H9 (cell line): ENCODE measurements at regions not wholly inside any gene's neighbourhood (a gene's known extent, or its start where the extent isn't known, plus 50 kb on each side); places are given as distances from the start of the nearest gene placed in this dataset.

Experiments used
- DNase-seq: peaks from one replicate; pipeline ENCODE4 v3.0.0-alpha.2; 2017
- H2AFZ ChIP-seq: one replicate; pipeline ENCODE4 v1.6.1; 2013; ENCODE audit warnings: mild to moderate bottlenecking, low read length, control low read depth, moderate library complexity
- H2AK5ac ChIP-seq: 2 replicates; pipeline ENCODE4 v1.6.1; 2013; ENCODE audit warnings: low read length, control low read depth, mixed read lengths; ENCODE audit not compliant: insufficient read length
- H2BK120ac ChIP-seq: one replicate; pipeline ENCODE4 v1.6.1; 2013; ENCODE audit warnings: low read depth, mild to moderate bottlenecking, low read length, control low read depth, inconsistent platforms; ENCODE audit not compliant: poor library complexity, severe bottlenecking
- H2BK12ac ChIP-seq: 2 replicates; pipeline ENCODE4 v1.6.1; 2013; ENCODE audit warnings: low read length, control low read depth, mixed read lengths, low read depth; ENCODE audit not compliant: insufficient read length
- H2BK15ac ChIP-seq: 2 replicates; pipeline ENCODE4 v1.6.1; 2013; ENCODE audit warnings: low read depth, low read length, control low read depth
- H2BK20ac ChIP-seq: one replicate; pipeline ENCODE4 v1.6.1; 2013; ENCODE audit warnings: low read depth, mild to moderate bottlenecking, low read length, control low read depth, inconsistent platforms; ENCODE audit not compliant: poor library complexity, severe bottlenecking
- H2BK5ac ChIP-seq: 2 replicates; pipeline ENCODE4 v1.6.1; 2013; ENCODE audit warnings: low read length, control low read depth, mixed read lengths; ENCODE audit not compliant: insufficient read length
- H3K14ac ChIP-seq: 2 replicates; pipeline ENCODE4 v1.6.1; 2013; ENCODE audit warnings: low read length, control low read depth; ENCODE audit not compliant: insufficient read depth
- H3K18ac ChIP-seq: 2 replicates; pipeline ENCODE4 v1.6.1; 2013; ENCODE audit warnings: low read depth, mild to moderate bottlenecking, mixed read lengths, low read length, control low read depth; ENCODE audit not compliant: insufficient read length
- H3K23ac ChIP-seq: 2 replicates; pipeline ENCODE4 v1.6.1; 2013; ENCODE audit warnings: low read length, control low read depth, mixed read lengths, low read depth; ENCODE audit not compliant: insufficient read length
- H3K23me2 ChIP-seq: 2 replicates; pipeline ENCODE4 v1.6.1; 2013; ENCODE audit warnings: low read depth, mild to moderate bottlenecking, mixed read lengths, low read length, control low read depth; ENCODE audit not compliant: insufficient read length, poor library complexity, severe bottlenecking
- H3K27ac ChIP-seq: 2 replicates; pipeline ENCODE4 v1.5.1; 2013; ENCODE audit warnings: low read length, control low read depth, mixed read lengths, low read depth; ENCODE audit not compliant: insufficient read length
- H3K27me3 ChIP-seq: 2 replicates; pipeline ENCODE4 v1.6.1; 2013; ENCODE audit warnings: low read length, control low read depth, inconsistent platforms; ENCODE audit not compliant: insufficient read depth
- H3K4ac ChIP-seq: 2 replicates; pipeline ENCODE4 v1.6.1; 2013; ENCODE audit warnings: low read depth, mild to moderate bottlenecking, control low read depth, inconsistent platforms, low read length, moderate library complexity
- H3K4me1 ChIP-seq: 2 replicates; pipeline ENCODE4 v1.6.1; 2013; ENCODE audit warnings: low read length, control low read depth, inconsistent platforms; ENCODE audit not compliant: insufficient read depth
- H3K4me2 ChIP-seq: 2 replicates; pipeline ENCODE4 v1.6.1; 2013; ENCODE audit warnings: low read length, control low read depth, mixed read lengths; ENCODE audit not compliant: insufficient read length, insufficient read depth
- H3K56ac ChIP-seq: 2 replicates; pipeline ENCODE4 v1.6.1; 2013; ENCODE audit warnings: low read depth, mild to moderate bottlenecking, mixed read lengths, low read length, control low read depth; ENCODE audit not compliant: insufficient read length
- H3K79me1 ChIP-seq: 2 replicates; pipeline ENCODE4 v1.6.1; 2013; ENCODE audit warnings: low read depth, mild to moderate bottlenecking, moderate library complexity, low read length, control low read depth, inconsistent platforms; ENCODE audit not compliant: insufficient read depth, poor library complexity, severe bottlenecking
- H3K79me2 ChIP-seq: 2 replicates; pipeline ENCODE4 v1.6.1; 2013; ENCODE audit warnings: low read length, control low read depth, inconsistent platforms; ENCODE audit not compliant: insufficient read depth
- H3K9ac ChIP-seq: 2 replicates; pipeline ENCODE4 v1.6.1; 2013; ENCODE audit warnings: low read length, control low read depth, mixed read lengths; ENCODE audit not compliant: insufficient read length; ENCODE audit errors: extremely low read depth
- H3K9me3 ChIP-seq: one replicate; pipeline ENCODE4 v1.6.1; 2013; ENCODE audit warnings: low read depth, low read length, inconsistent platforms; ENCODE audit not compliant: control insufficient read depth
- H3T11ph ChIP-seq: one replicate; pipeline ENCODE4 v1.6.1; 2013; ENCODE audit warnings: mild to moderate bottlenecking, low read length, control low read depth, inconsistent platforms
- H4K20me1 ChIP-seq: one replicate; pipeline ENCODE4 v1.6.1; 2013; ENCODE audit not compliant: control insufficient read depth, insufficient read length, insufficient read depth
- H4K5ac ChIP-seq: 2 replicates; pipeline ENCODE4 v1.6.1; 2013; ENCODE audit warnings: low read depth, mild to moderate bottlenecking, mixed read lengths, low read length, control low read depth; ENCODE audit not compliant: insufficient read length
- H4K8ac ChIP-seq: replicated peaks from 2 replicates; pipeline ENCODE4 v1.6.1; 2013; ENCODE audit warnings: low read length, control low read depth, mixed read lengths, low read depth; ENCODE audit not compliant: insufficient read length
- H4K91ac ChIP-seq: 2 replicates; pipeline ENCODE4 v1.6.1; 2013; ENCODE audit warnings: low read depth, mild to moderate bottlenecking, moderate library complexity, mixed read lengths, low read length, control low read depth; ENCODE audit not compliant: insufficient read length
- H3K27ac Mint-ChIP-seq, 3 experiments: 2 replicates in 2 of 3; 3 replicates in 1 of 3; pipeline ENCODE4 v1.8.0; 2020 to 2021; ENCODE audit warnings: mixed read lengths in 3 of 3, mild to moderate bottlenecking in 1 of 3, moderate library complexity in 1 of 3
- H3K27me3 Mint-ChIP-seq: 2 replicates; pipeline ENCODE4 v1.8.0; 2021; ENCODE audit warnings: low read depth, mild to moderate bottlenecking, moderate library complexity, mixed read lengths
- H3K36me3 Mint-ChIP-seq, 3 experiments: 2 replicates in 2 of 3; 3 replicates in 1 of 3; pipeline ENCODE4 v1.8.0; 2020 to 2021; ENCODE audit warnings: low read depth in 3 of 3, mixed read lengths in 3 of 3; ENCODE audit not compliant: insufficient read depth in 1 of 3
- H3K4me1 Mint-ChIP-seq, 2 experiments: 2 replicates each; pipeline ENCODE4 v1.8.0; 2020; ENCODE audit warnings: mixed read lengths in 2 of 2
- H3K4me3 Mint-ChIP-seq, 2 experiments: 2 replicates in 1 of 2; 3 replicates in 1 of 2; pipeline ENCODE4 v1.8.0; 2020 to 2021; ENCODE audit warnings: mild to moderate bottlenecking in 2 of 2, mixed read lengths in 2 of 2, moderate library complexity in 1 of 2
- H3K9me3 Mint-ChIP-seq, 2 experiments: 2 replicates in 1 of 2; 3 replicates in 1 of 2; pipeline ENCODE4 v1.8.0; 2020; ENCODE audit warnings: mild to moderate bottlenecking in 2 of 2, mixed read lengths in 2 of 2, moderate library complexity in 1 of 2
- CTCF ChIP-seq: fragments of 200-600 bp; sonication (generic); conservative IDR thresholded peaks from 3 replicates; pipeline ENCODE4 v1.8.0; 2021; ENCODE audit warnings: antibody characterized with exemption, mild to moderate bottlenecking
- WGBS: extraction: QIAGEN DNeasy Blood & Tissue Kit; methylation state at CpG from one replicate; pipeline ENCODE4 v1.1.7; 2013; ENCODE audit warnings: missing lambda C conversion rate, low lambda C conversion rate, mixed read lengths; ENCODE audit not compliant: insufficient read length; ENCODE audit errors: extremely low coverage; 5-methylcytosine and 5-hydroxymethylcytosine counted together

GRCh38 chr11:76603202-76603601 lies 67.3 kb downstream of the LRRC32 start:
- Histone ChIP-seq H4K20me1 (no peaks in the 10 kb centered on the region), H2BK12ac (no peak overlapping the region), H3K4me1 (no peaks in the 10 kb centered on the region), H3K9me3 (no peaks in the 10 kb centered on the region), H3K18ac (no peak overlapping the region), H3T11ph (no peak overlapping the region), H2AFZ (no peak overlapping the region), H4K91ac (no peak overlapping the region), H3K4me2 (no peak overlapping the region), H3K79me1 (no peaks in the 10 kb centered on the region), H4K5ac (no peak overlapping the region), H3K27me3 (no peaks in the 10 kb centered on the region), H3K4ac (no peak overlapping the region), H3K27ac (no peak overlapping the region), H3K23me2 (no peaks in the 10 kb centered on the region), H2BK20ac (no peak overlapping the region), H2BK15ac (no peak overlapping the region), H3K14ac (no peak overlapping the region), H2AK5ac (no peak overlapping the region), H3K9ac (no peak overlapping the region), H3K23ac (no peak overlapping the region), H3K56ac (no peak overlapping the region), H4K8ac (no peak overlapping the region), H2BK120ac (no peak overlapping the region), H2BK5ac (no peak overlapping the region), H3K79me2 (no peaks in the 10 kb centered on the region)
- H3K27me3 Mint-ChIP-seq: peaks cover 2% of the 10 kb centered on the region
- no peak for TF ChIP-seq CTCF
- H3K4me3 Mint-ChIP-seq: no peak overlapping the region
- DNase-seq: no peak
- WGBS: no CpG with 5 or more reads among the region's 4 CpGs
- peaks cover 4 to 20% (median 5%) of the 10 kb centered on the region in 3 experiments; a peak in 5 of 7 replicates for H3K36me3 Mint-ChIP-seq
- H3K9me3 Mint-ChIP-seq: peaks cover 11% of the 10 kb centered on the region in 2 experiments
- H3K4me1 Mint-ChIP-seq: peaks cover 12 to 19% of the 10 kb centered on the region in 2 experiments
- no peak overlapping the region for H3K27ac Mint-ChIP-seq
